ENCODE measurements at regions not wholly inside any gene's neighbourhood (a gene's known extent, or its start where the extent isn't known, plus 50 kb on each side); places are given as distances from the start of the nearest gene placed in this dataset.

- TF ChIP-seq ZC3H10 (CRISPR knock-in tag; IDR thresholded peaks at IDR 0.05), result no peak
- TF ChIP-seq ZNF565 (CRISPR knock-in tag; conservative IDR thresholded peaks at IDR 0.05; ENCODE audit: low read depth), result no peak
- TF ChIP-seq, protein P1, sequence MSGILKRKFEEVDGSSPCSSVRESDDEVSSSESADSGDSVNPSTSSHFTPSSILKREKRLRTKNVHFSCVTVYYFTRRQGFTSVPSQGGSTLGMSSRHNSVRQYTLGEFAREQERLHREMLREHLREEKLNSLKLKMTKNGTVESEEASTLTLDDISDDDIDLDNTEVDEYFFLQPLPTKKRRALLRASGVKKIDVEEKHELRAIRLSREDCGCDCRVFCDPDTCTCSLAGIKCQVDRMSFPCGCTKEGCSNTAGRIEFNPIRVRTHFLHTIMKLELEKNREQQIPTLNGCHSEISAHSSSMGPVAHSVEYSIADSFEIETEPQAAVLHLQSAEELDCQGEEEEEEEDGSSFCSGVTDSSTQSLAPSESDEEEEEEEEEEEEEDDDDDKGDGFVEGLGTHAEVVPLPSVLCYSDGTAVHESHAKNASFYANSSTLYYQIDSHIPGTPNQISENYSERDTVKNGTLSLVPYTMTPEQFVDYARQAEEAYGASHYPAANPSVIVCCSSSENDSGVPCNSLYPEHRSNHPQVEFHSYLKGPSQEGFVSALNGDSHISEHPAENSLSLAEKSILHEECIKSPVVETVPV (CRISPR knock-in tag; IDR thresholded peaks at IDR 0.05), result no peak
- TF ChIP-seq ARNTL (CRISPR knock-in tag; IDR thresholded peaks at IDR 0.05; ENCODE audit: borderline replicate concordance, low read depth), result no peak
- TF ChIP-seq TOX (CRISPR knock-in tag; IDR thresholded peaks at IDR 0.05; ENCODE audit: borderline replicate concordance), result no peak
- TF ChIP-seq ZFP30 (CRISPR knock-in tag; IDR thresholded peaks at IDR 0.05), result no peak
- no peak for TF ChIP-seq PATZ1 (CRISPR knock-in tag; IDR thresholded peaks at IDR 0.05; ENCODE audit: borderline replicate concordance)
- no peak for TF ChIP-seq ESRRG (CRISPR knock-in tag; IDR thresholded peaks at IDR 0.05)
- no peak for TF ChIP-seq OSR1 (CRISPR knock-in tag; IDR thresholded peaks at IDR 0.05)
- no peak for TF ChIP-seq GLIS3 (CRISPR knock-in tag; IDR thresholded peaks at IDR 0.05)
- no peak for TF ChIP-seq TSHZ2 (CRISPR knock-in tag; IDR thresholded peaks at IDR 0.05)
- TF ChIP-seq ZNF8 (CRISPR knock-in tag; IDR thresholded peaks at IDR 0.05), result no peak
- TF ChIP-seq SNAI2 (CRISPR knock-in tag; IDR thresholded peaks at IDR 0.05), result no peak
Measured at GRCh38 chr1:87707411-87707810, 378.7 kb downstream of the LMO4 start.
